IPS DF 4.7 (cell line): ENCODE measurements at regions not wholly inside any gene's neighbourhood (a gene's known extent, or its start where the extent isn't known, plus 50 kb on each side); places are given as distances from the start of the nearest gene placed in this dataset.

Source experiments
- DNase-seq: peaks from one replicate; pipeline ENCODE4 v3.0.0-alpha.2; 2013; ENCODE audit warnings: low spot score; ENCODE audit errors: extremely low read depth

DNA sequence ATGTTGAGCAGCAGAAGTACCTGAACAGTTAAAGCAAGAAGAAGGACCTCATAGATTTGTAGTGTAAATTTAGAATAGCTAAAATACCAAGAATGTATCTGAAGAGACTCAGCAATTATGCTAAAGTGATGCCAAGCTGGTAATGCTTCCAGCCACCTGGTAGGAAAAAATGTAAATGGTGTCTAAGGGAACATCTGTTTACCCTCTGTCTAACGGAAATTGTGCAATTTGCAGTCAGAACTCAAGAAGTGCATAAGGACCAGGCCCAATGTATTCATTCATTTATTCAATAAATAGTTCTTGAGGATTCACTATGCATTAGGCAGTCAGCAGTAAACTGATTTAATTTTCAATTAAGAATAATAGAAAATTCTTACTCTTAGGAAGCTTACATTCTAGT, 116.0 kb upstream of the ADGRL4 start:
- no peak for DNase-seq

- no peak for DNase-seq
Measured at GRCh38 chr1:79117376-79117775, 110.8 kb upstream of the ADGRL4 start.

DNA sequence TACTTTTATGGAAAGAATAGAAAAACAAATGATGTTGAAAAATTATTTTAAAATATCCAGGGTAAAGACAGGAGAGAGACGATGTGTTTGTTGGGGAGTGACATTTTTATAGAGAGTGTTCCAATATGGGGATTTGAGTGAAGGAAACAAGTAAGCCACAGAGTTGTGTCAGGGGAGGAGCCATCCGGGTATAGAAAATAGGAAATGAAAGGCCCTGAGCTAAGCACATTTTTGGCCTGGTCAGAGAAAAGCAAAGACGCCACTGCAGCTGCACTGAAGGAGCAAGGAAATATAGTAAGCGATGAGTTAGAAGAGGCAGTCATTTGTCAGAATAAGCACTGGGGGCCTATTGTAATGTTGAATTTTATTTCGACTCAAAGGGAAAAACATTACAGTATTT, 107.3 kb upstream of the ADGRL4 start:
- no peak for DNase-seq

DNA sequence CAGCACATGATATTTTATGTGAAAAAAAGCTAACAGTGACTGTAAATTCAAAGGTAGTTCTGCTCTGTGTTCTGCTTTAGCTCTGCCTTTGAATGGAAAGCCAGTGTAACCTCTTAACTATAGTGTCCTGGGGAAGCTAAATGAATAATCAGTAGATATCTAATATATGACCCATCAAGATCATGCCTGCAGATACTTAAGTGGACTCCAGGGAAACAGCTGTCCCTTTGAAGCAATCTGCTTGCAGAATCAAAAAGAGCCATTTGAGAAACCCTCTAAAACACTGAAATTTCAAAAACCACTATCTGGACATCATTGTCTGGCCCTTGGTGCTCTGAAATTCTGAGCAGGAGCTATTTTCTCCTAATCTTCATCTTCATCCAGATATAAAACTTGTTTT, 104.2 kb upstream of the ADGRL4 start:
- no peak for DNase-seq

- no peak for DNase-seq
Measured at GRCh38 chr1:79109445-79109844, 102.9 kb upstream of the ADGRL4 start.

DNA sequence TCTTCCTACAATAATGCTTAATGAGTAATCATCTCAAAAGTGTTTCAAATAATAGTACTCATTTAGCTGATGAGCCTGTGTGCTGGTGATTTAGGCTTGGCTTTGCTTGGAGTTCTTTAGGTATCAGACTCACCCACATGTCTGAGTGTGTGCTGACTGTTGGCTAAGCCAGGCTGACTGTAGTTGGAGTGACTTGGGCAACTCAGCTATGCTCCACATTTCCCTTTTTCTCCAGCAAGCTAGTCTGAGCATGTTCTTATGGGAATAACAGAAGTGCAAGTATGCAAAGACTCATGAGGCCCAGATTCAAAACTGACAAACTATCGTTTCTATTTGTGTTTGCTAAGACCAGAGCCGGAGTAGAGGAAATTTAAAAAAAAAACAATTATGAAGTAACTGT, 99.0 kb upstream of the ADGRL4 start:
- no peak for DNase-seq

DNA sequence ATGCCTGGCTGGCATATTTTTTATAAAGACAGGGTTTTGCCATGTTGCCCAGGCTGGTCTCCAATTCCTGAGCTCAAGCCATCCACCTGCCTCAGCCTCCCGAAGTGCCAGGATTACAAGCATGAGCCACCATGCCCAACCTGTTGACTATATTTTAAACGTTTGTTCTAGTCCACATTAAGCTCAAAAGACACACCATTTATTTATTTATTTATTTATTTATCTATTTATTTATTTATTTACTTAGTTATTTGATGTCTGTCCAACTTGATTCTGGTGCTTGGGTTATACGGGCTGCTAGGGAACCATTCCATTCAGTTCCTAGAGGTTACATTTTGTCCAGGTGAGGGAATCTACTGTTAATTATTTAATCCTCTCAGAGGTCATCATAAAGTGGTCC, 98.1 kb upstream of the ADGRL4 start:
- no peak for DNase-seq

- no peak for DNase-seq
Measured at GRCh38 chr1:79100385-79100784, 93.9 kb upstream of the ADGRL4 start.

DNA sequence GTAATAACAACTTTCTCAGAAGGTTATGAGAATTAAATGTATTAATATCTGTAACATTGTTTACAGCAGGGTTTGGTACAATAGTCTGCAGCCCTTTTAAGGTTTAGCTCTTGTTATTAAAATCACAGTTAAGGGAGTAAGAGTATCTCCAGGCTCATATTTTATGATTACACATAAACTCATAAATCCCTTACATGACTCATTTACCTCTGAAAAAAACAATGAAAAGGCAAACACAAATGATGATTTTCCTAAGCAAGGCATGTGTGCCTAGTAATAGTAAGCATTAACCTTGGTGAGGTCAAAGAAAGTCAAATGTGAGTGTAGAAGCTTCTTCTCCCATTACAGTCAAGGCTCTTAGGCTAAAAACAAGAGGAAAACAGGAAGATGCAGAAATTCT, 84.5 kb upstream of the ADGRL4 start:
- no peak for DNase-seq

DNA sequence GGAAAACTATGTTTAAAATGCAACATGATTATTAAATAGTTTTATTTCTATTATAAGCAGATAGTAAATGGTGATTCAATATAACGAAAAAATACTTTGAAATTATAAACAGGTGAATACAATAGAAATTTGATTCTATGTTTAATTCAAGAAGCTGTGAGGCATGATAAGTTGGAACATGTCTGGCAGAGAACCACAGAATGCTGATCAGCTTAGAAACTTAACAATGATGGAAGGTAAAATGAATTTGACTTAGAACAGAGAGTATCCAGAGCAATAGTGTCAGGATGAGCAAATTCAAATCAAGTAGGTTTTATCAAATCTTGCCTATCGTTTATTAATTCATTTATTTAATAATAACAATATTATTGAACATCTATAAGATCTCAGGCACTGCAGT, 83.4 kb upstream of the ADGRL4 start:
- no peak for DNase-seq

DNA sequence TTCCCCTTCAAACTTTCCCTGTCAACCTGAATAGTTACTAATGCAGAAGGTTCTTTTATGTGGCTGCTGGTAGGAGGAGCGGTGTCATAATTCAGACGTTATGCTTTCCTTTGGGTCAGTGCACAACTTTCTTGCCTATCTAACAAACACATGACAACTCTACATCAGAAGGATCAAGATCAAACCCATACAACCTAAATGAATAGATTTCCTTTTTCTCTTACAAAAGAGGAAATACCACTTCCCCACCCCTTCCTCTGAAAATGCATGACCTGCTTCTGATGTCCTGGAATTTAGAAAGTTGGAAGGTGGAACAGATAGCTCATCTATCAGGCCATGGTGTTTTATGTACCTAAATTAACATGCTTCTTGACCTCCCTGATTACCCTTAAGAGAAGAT, 75.7 kb upstream of the ADGRL4 start:
- no peak for DNase-seq

DNA sequence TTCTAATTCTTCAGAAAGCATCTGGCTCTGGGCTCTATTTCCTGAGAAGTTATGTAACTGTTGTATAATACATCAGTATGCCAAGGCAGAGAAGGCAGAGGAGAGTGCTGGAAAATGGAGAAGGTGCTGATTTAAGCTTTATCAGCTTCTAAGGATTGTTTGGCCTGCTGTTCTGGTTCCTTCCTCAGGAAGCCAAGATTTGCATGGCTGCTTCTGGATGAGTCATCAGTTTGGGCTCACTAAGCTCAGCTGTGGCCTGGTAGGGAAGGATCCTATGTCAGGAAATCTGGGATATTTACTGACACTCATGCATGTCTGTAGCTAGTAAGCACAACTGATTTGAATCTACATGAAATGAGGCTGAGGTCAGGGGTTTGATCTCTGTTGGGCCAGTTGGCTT, 73.2 kb upstream of the ADGRL4 start:
- DNase-seq = peak; percentile 69

GRCh38 chr1:79074975-79075374, 68.4 kb upstream of the ADGRL4 start:
- DNase-seq = no peak

GRCh38 chr1:79069828-79070227, 63.3 kb upstream of the ADGRL4 start:
- no peak for DNase-seq

- DNase-seq = no peak
Measured at GRCh38 chr1:79059341-79059740, 52.8 kb upstream of the ADGRL4 start.
